OCI-LY7 (cell line): ENCODE measurements at regions not wholly inside any gene's neighbourhood (a gene's known extent, or its start where the extent isn't known, plus 50 kb on each side); places are given as distances from the start of the nearest gene placed in this dataset.

Experiments
- EZH2phosphoT487 ChIP-seq: fragments of 200-600 bp; sonication (generic); IDR thresholded peaks from 2 replicates; pipeline ENCODE4 v1.6.1; 2018; ENCODE audit warnings: low read depth, borderline replicate concordance, mild to moderate bottlenecking, mixed run types, antibody characterized with exemption, low read length, moderate library complexity, mixed read lengths
- TF ChIP-seq, protein P1 (sequence below): fragments of 200-600 bp; sonication (generic); conservative IDR thresholded peaks from 2 replicates; pipeline ENCODE4 v1.5.1; 2014; ENCODE audit warnings: mild to moderate bottlenecking, antibody characterized with exemption, low read length, moderate library complexity, mixed read lengths

GRCh38 chr22:48635816-48636215 is 1191.9 kb downstream of the BRD1 start:
- TF ChIP-seq, protein P1, sequence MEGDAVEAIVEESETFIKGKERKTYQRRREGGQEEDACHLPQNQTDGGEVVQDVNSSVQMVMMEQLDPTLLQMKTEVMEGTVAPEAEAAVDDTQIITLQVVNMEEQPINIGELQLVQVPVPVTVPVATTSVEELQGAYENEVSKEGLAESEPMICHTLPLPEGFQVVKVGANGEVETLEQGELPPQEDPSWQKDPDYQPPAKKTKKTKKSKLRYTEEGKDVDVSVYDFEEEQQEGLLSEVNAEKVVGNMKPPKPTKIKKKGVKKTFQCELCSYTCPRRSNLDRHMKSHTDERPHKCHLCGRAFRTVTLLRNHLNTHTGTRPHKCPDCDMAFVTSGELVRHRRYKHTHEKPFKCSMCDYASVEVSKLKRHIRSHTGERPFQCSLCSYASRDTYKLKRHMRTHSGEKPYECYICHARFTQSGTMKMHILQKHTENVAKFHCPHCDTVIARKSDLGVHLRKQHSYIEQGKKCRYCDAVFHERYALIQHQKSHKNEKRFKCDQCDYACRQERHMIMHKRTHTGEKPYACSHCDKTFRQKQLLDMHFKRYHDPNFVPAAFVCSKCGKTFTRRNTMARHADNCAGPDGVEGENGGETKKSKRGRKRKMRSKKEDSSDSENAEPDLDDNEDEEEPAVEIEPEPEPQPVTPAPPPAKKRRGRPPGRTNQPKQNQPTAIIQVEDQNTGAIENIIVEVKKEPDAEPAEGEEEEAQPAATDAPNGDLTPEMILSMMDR = no peak
- TF ChIP-seq EZH2phosphoT487 = no peak
